OCI-LY7 (cell line): ENCODE measurements at regions not wholly inside any gene's neighbourhood (a gene's known extent, or its start where the extent isn't known, plus 50 kb on each side); places are given as distances from the start of the nearest gene placed in this dataset.

Experiments
- BruUV-seq: library from RNA; stranded (reverse); fragments of 400-500 nt; replicated peaks from 2 replicates; lab custom pipeline; 2021; lab: Mats Ljungman, UMichigan
- CTCF ChIA-PET: fragments of 300-600 bp; sonication (Branson Sonifier 250); formaldehyde crosslinking; loops from one replicate; lab custom pipeline; 2022; ENCODE audit warnings: antibody characterized with exemption; ENCODE audit not compliant: unreplicated experiment; lab: Charles Lee
- POLR2A ChIA-PET: fragments of 300-600 bp; sonication (Branson Sonifier 250); formaldehyde crosslinking; loops from one replicate; lab custom pipeline; 2022; ENCODE audit warnings: antibody characterized with exemption; lab: Charles Lee
- DNase-seq: peaks from one replicate; pipeline ENCODE4 v3.0.0-alpha.2; 2015; ENCODE audit warnings: low spot score
- H2AFZ ChIP-seq: fragments of 200-600 bp; sonication (generic), shearing (Covaris generic); 2 replicates; pipeline ENCODE4 v1.6.1; 2014; ENCODE audit warnings: mild to moderate bottlenecking, antibody characterized with exemption, low read length, moderate library complexity
- H3K27ac ChIP-seq: fragments of 200-600 bp; sonication (generic); 2 replicates; pipeline ENCODE4 v1.5.1; 2014; ENCODE audit warnings: mixed run types, low read depth, mild to moderate bottlenecking, moderate library complexity, low read length, inconsistent platforms; ENCODE audit not compliant: poor library complexity, severe bottlenecking
- H3K36me3 ChIP-seq: fragments of 200-600 bp; sonication (generic); 2 replicates; pipeline ENCODE4 v1.6.1; 2014; ENCODE audit warnings: mild to moderate bottlenecking, antibody characterized with exemption, low read length, moderate library complexity, mixed read lengths; ENCODE audit not compliant: insufficient read depth
- H3K4me1 ChIP-seq: fragments of 200-600 bp; sonication (generic); 2 replicates; pipeline ENCODE4 v1.5.1; 2014; ENCODE audit warnings: mild to moderate bottlenecking, low read length; ENCODE audit not compliant: insufficient read depth, poor library complexity, severe bottlenecking
- H3K4me2 ChIP-seq: fragments of 200-600 bp; sonication (generic); 2 replicates; pipeline ENCODE4 v1.6.1; 2014; ENCODE audit warnings: mild to moderate bottlenecking, low read length
- H3K4me3 ChIP-seq: fragments of 200-600 bp; sonication (generic); 2 replicates; pipeline ENCODE4 v1.5.1; 2014; ENCODE audit warnings: mild to moderate bottlenecking, low read depth, low read length; ENCODE audit not compliant: poor library complexity, severe bottlenecking
- H3K79me2 ChIP-seq: fragments of 200-600 bp; sonication (generic); 2 replicates; pipeline ENCODE4 v1.6.1; 2016; ENCODE audit warnings: low read depth, mild to moderate bottlenecking, low read length, moderate library complexity, mixed read lengths; ENCODE audit not compliant: insufficient read depth
- H3K9me2 ChIP-seq: fragments of 200-600 bp; sonication (generic); 2 replicates; pipeline ENCODE4 v1.6.1; 2016; ENCODE audit warnings: mild to moderate bottlenecking, low read length, mixed read lengths; ENCODE audit not compliant: insufficient read depth
- H3K9me3 ChIP-seq: fragments of 200-600 bp; sonication (generic); 2 replicates; pipeline ENCODE4 v1.6.1; 2014; ENCODE audit warnings: mild to moderate bottlenecking, mixed run types, low read length, mixed read lengths
- H4K20me1 ChIP-seq: fragments of 200-600 bp; sonication (generic); 2 replicates; pipeline ENCODE4 v1.6.1; 2014; ENCODE audit warnings: mild to moderate bottlenecking, antibody characterized with exemption, low read length, moderate library complexity, mixed read lengths; ENCODE audit not compliant: insufficient read depth
- EZH2phosphoT487 ChIP-seq: fragments of 200-600 bp; sonication (generic); IDR thresholded peaks from 2 replicates; pipeline ENCODE4 v1.6.1; 2018; ENCODE audit warnings: low read depth, borderline replicate concordance, mild to moderate bottlenecking, mixed run types, antibody characterized with exemption, low read length, moderate library complexity, mixed read lengths
- intact Hi-C: fragments of 100-400 bp; cut with micrococcal nuclease; formaldehyde crosslinking; loops from one replicate; pipeline ENCODE4 v1.10.0; 2022; ENCODE audit not compliant: unreplicated experiment
- TF ChIP-seq, protein P1 (sequence below): fragments of 200-600 bp; sonication (generic); conservative IDR thresholded peaks from 2 replicates; pipeline ENCODE4 v1.5.1; 2014; ENCODE audit warnings: mild to moderate bottlenecking, antibody characterized with exemption, low read length, moderate library complexity, mixed read lengths

DNA sequence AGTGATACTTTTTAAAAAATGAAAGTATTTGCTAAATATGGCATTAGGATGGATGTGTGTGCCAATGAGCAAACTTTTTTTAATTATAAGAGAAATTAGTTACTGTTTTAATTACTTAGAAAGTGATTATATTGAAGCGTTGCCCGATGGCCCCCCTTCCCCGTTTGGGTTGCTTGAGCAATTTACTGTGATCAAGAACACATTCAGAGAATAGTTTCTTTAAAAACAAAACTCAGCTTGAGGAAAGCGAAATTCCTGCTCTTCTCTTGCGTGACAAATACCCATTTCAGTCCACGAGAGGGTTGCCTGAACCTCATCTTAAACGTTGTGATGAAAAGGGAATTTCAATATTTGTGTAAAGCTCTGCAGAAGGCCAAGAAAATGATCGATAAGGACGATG lies 234.1 kb downstream of the GATA3 start:
- ChIA-PET CTCF (no interaction called here), POLR2A (no interaction called here)
- Histone ChIP-seq H2AFZ (no peak overlapping the region), H3K79me2 (no peaks in the 10 kb centered on the region), H4K20me1 (no peaks in the 10 kb centered on the region), H3K27ac (no peak overlapping the region), H3K36me3 (no peaks in the 10 kb centered on the region), H3K4me1 (no peaks in the 10 kb centered on the region), H3K4me2 (no peak overlapping the region), H3K4me3 (no peak overlapping the region), H3K9me2 (no peaks in the 10 kb centered on the region), H3K9me3 (no peaks in the 10 kb centered on the region)
- intact Hi-C loops = no loop called here
- no peak for DNase-seq
- no TSS peak for BruUV-seq
- TF ChIP-seq, protein P1, sequence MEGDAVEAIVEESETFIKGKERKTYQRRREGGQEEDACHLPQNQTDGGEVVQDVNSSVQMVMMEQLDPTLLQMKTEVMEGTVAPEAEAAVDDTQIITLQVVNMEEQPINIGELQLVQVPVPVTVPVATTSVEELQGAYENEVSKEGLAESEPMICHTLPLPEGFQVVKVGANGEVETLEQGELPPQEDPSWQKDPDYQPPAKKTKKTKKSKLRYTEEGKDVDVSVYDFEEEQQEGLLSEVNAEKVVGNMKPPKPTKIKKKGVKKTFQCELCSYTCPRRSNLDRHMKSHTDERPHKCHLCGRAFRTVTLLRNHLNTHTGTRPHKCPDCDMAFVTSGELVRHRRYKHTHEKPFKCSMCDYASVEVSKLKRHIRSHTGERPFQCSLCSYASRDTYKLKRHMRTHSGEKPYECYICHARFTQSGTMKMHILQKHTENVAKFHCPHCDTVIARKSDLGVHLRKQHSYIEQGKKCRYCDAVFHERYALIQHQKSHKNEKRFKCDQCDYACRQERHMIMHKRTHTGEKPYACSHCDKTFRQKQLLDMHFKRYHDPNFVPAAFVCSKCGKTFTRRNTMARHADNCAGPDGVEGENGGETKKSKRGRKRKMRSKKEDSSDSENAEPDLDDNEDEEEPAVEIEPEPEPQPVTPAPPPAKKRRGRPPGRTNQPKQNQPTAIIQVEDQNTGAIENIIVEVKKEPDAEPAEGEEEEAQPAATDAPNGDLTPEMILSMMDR = no peak
- TF ChIP-seq EZH2phosphoT487 = no peak

GRCh38 chr10:8289186-8289924 lies 234.9 kb downstream of the GATA3 start:
- no peak for DNase-seq
- Histone ChIP-seq H4K20me1 (no peaks in the 10 kb centered on the region), H3K4me2 (no peak overlapping the region), H3K79me2 (no peaks in the 10 kb centered on the region), H3K4me3 (no peak overlapping the region), H3K9me3 (no peaks in the 10 kb centered on the region), H2AFZ (no peak overlapping the region), H3K36me3 (no peaks in the 10 kb centered on the region), H3K4me1 (no peaks in the 10 kb centered on the region), H3K9me2 (no peaks in the 10 kb centered on the region), H3K27ac (no peak overlapping the region)
- BruUV-seq = no TSS peak
- CTCF ChIA-PET = no interaction called here
- intact Hi-C loops = no loop called here
- TF ChIP-seq, protein P1 = no peak
- no peak for TF ChIP-seq EZH2phosphoT487
- POLR2A ChIA-PET = interaction anchor here (0.6 to 1.3 kb wide), 3 partner anchors 11 to 1089 kb away, joined by 3 to 4 read pairs (median 3); no protein-coding TSS in a partner anchor

DNA sequence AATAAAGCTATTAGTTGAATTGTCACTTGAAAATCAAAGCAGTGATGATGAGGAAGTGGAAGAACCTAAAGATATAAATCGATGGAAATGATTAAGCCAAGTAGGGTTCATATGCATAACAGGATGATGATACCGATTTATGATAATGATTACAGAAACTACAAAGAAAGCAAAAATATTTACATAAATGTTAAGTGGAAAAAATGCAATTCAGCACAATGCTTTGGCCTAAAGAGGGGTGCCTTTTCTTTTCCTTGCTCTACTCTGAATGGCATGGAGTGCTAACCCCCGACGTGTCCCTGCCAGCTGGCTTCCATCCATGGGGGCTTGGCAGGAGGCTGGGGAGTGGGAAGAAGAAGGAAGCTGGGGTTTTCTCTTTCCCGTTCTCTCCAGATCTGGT lies 240.3 kb downstream of the GATA3 start:
- POLR2A ChIA-PET = no interaction called here
- no TSS peak for BruUV-seq
- Histone ChIP-seq H3K9me2 (no peaks in the 10 kb centered on the region), H3K4me1 (no peaks in the 10 kb centered on the region), H3K4me2 (no peak overlapping the region), H3K4me3 (no peak overlapping the region), H3K9me3 (no peaks in the 10 kb centered on the region), H4K20me1 (no peaks in the 10 kb centered on the region), H3K36me3 (no peaks in the 10 kb centered on the region), H3K27ac (no peak overlapping the region), H2AFZ (no peak overlapping the region), H3K79me2 (no peaks in the 10 kb centered on the region)
- intact Hi-C loops = no loop called here
- CTCF ChIA-PET = no interaction called here
- no peak for TF ChIP-seq EZH2phosphoT487
- TF ChIP-seq, protein P1 = no peak
- no peak for DNase-seq
